Loucy (cell line): ENCODE measurements at regions not wholly inside any gene's neighbourhood (a gene's known extent, or its start where the extent isn't known, plus 50 kb on each side); places are given as distances from the start of the nearest gene placed in this dataset.

ENCODE experiments used
- EZH2phosphoT487 ChIP-seq: fragments of 200-600 bp; IDR thresholded peaks from 2 replicates; pipeline ENCODE4 v1.6.1; 2018; ENCODE audit warnings: antibody characterized with exemption, mild to moderate bottlenecking, moderate library complexity, borderline replicate concordance
- TF ChIP-seq, protein P1 (sequence below): fragments of 200-600 bp; sonication (generic); conservative IDR thresholded peaks from 2 replicates; pipeline ENCODE4 v1.5.1; 2014; ENCODE audit warnings: mild to moderate bottlenecking, antibody characterized with exemption, low read length

DNA sequence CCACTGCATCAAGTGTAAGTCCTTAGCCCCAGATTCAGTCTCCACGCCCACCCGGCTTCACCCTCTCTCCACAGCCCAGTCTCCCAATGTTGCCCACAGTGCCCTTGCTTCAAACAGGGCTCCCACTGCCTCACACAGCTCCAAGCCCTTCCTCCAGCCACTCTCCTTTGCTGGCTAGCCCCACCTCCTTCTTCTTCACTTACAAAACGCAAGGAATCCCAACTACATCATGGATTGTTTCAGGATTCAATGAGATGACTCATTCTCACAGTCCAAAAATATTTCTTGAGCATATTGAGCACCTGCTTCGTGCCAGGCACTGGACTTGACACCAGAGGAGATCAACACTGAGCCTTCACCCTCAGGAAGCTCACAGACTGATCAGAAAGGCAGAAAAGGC is 533.5 kb downstream of the BUD13 start:
- TF ChIP-seq, protein P1, sequence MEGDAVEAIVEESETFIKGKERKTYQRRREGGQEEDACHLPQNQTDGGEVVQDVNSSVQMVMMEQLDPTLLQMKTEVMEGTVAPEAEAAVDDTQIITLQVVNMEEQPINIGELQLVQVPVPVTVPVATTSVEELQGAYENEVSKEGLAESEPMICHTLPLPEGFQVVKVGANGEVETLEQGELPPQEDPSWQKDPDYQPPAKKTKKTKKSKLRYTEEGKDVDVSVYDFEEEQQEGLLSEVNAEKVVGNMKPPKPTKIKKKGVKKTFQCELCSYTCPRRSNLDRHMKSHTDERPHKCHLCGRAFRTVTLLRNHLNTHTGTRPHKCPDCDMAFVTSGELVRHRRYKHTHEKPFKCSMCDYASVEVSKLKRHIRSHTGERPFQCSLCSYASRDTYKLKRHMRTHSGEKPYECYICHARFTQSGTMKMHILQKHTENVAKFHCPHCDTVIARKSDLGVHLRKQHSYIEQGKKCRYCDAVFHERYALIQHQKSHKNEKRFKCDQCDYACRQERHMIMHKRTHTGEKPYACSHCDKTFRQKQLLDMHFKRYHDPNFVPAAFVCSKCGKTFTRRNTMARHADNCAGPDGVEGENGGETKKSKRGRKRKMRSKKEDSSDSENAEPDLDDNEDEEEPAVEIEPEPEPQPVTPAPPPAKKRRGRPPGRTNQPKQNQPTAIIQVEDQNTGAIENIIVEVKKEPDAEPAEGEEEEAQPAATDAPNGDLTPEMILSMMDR: no peak
- TF ChIP-seq EZH2phosphoT487: no peak
